GM21423 (cell line): ENCODE measurements at regions not wholly inside any gene's neighbourhood (a gene's known extent, or its start where the extent isn't known, plus 50 kb on each side); places are given as distances from the start of the nearest gene placed in this dataset.
"Not testable (repeated sequence)": the region's sequence is repeated elsewhere in the genome, so short reads cannot be mapped to it uniquely, and the experiment has no call there.

Source experiments
- ATAC-seq: cut with Tn5 transposase; IDR thresholded peaks from one replicate; pipeline ENCODE4 v1.9.1; 2021; ENCODE audit warnings: mild to moderate bottlenecking, moderate library complexity; ENCODE audit not compliant: unreplicated experiment

DNA sequence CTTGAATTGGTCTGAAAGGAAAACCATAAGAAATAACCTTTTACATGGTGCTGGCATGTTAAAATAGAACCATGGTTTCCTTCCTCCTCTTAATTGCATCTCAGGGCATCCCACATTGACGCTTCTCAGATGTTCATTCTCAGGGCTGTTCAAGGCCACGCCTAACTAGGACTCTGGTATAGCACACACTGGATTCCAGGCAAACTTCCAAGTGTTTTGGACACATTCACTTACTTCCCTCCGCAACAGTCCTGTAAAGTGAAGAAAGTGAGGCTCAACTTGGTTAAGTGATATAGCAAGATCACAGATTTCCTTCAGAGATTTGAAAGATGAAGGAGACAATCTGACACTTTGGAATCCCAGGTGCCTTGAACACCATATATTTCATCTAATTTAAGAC lies 244.8 kb downstream of the DUSP10 start:
- ATAC-seq = no peak

DNA sequence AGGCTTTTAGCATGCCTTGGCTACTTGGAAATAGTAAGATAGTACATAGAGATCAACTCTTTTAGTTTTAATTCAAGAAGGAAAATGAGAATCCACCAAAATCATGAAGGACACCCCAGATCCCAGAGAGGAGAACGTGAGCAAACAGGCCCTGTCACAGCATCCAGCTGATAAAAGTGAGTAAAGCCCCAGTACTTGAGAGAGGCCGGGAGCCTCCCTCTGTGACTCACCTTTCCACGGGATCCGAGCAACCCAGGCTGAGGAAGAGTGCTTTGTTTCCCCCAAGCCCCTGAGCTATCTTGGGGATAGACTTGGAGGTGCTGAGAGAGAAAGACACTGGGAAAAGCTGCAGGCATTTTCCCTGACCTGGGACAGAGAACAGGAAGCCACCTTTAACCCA lies 238.6 kb downstream of the DUSP10 start:
- ATAC-seq = no peak

DNA sequence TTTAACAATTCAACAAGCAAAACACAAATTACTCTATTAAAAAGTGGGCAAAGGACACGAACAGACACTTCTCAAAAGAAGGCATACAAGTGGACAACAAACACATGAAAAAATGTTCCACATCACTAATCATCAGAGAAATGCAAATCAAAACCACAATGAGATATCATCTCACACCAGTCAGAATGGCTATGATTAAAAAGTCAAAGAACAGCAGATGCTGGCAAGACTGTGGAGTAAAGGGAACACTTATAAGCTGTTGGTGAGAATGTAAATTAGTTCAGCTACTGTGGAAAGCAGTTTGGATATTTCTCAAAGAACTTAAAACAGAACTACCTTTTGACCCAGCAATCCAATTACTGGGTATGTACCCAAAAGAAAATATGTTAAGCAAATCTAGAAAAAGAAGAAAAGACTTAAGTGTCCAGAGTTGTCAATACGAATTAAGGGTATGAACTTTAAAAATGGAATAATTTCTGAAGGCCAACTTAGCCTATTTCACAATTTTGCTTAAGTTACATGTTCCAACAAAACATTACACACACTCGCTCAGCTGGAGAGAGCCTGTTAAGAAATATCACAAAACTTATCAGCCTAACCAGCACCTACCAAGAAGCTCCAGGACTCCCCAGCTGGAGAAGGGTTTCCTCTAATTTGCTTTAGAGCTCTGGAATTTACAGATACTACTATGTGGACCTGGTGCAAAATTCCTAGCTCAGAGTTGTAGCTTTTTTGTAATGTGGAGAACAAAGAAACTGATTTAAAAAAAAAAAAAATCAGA lies 232.1 kb downstream of the DUSP10 start:
- no peak for ATAC-seq

DNA sequence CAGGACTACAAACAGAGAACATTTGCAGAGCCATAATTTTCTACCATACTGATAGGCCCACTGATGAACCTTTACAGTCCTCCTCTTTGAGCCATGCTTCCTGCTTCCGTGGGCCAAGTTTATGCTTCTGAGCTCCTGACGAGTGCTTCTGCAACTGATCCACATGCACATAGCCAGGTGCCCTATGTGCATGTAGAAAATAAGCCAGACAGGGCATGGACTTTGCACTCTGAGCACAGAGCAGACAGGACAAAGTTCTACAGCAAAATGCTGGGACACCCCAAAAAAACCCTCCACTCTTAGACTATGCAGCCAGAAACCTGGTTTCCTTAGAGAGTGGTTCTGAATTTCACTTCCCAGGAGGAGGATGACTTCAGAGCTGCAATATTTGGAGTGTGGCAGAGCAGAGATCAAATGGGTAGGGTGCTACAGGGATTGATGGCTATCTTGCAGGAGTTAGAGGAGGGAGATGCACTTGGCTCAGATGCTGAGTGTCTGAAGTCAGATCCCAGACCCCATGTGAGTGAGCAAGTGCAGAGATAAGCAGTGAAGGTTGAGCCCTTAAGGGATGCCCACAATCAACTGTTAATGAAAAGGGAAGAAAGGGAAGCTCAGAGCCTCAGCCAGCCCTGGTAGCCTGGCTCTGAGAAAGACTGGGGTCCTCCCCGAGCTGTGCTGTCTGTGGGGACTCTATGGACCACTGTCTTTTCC lies 230.9 kb downstream of the DUSP10 start:
- no peak for ATAC-seq

DNA sequence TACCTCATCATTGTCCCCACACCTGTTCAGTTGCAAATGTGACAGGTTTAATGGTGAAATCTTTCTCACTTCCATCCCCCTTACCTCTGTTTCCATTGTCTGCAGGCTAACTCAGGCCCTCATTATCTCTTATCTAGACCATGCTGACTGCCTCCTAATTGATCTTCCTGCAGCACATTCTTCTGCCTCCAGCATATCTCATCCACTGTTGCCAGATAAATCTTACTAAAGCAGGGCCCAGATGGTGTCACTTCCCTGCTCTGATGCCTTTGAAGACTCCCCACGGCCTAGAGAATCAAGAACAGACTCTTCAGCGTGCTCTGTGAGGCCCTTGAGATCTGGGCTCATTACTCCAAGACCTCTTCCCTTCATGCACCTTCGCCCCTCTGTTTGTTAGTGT lies 230.1 kb downstream of the DUSP10 start:
- no peak for ATAC-seq

DNA sequence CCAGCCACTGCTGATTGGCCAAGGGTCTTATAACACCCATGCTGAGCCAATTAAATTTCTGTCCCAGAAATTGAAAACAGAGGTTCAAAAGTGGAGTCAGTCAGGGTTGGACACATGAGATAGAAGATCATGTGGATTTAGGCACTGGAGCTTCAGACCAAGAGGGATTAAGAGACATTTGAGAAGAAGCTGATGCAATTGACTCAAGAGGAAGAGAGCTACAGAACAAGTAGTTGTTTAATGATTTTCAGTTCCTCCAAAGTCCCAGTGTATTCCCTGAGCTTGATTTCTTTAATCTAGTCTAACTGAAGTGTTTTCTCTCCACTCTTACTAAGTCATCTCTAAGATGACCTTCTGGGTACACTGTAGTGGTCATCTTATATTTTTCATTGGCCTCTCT lies 227.1 kb downstream of the DUSP10 start:
- ATAC-seq = no peak

DNA sequence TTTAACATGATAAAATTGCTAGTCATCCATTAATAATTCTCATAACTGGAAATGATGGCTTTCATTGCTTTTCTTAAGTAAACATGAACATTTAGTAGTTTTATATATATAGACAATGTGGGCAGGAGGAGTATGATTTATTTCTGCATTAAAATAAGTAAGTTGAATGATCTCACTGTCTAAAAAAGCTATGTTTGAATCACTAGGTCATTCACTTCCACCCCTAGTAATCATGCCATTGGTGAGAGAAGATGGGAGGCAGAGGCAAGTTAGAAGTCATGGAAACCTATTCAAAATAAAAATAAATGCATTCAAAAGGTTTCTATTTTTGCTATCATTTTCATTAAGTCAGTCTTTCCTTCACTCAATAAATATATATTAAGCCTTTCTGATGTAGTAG lies 226.4 kb downstream of the DUSP10 start:
- ATAC-seq = no peak

DNA sequence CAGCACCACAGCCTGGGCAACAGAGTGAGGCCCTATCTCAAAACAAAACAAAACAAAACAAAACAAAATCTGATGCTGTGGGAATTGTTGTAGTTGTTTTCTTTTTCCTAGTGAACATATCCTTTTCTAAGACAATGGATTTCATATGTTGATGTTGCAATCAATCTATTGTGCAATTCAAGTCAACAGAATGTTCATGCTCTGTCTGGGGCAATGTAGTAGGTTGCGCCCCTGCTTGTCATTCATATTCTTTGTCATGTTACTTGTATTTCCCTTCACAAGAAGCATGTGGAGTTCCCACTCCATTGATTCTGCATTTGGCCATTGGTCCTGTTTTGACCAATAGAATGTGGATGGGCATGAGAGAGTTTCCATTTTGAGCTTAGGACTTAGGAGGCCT lies 223.9 kb downstream of the DUSP10 start:
- ATAC-seq = no peak

DNA sequence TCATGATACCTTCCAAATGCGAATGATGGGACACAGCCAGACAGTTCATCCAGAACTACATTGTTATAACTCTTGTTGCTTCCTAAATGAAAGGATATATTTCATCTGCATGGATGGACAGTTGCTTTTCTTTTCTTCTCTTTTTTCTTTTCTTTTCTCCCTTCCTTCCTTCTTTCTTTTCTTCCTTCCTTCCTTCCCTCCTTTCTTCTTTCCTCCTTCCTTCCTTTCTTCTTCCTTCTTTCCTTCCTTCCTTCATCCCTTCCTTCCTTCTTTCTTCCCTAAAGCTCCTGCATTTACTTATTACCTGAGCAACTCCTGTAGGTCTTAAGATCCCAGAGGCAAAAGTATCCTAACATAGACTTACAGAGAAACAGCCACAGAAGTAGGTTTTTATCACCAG lies 221.6 kb downstream of the DUSP10 start:
- no peak for ATAC-seq

DNA sequence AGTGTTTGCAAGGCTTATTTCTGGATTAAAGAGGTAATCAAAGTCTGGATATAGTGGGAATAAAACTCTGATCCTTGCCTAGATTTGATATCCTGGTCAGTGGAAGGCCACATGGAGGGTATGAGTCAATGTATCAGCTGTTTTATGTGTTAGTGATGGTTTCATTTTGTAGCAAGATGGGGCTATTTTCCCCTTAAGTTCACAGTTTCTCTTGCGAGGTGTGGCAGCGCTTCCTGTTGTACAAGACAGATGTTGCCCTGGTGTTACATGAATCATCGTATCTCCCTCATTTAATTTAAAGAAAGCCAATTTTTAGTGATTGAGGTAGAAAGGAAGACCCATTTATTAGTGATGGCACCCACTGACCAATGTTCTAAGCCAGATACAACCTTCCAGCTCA lies 220.2 kb downstream of the DUSP10 start:
- ATAC-seq = no peak

DNA sequence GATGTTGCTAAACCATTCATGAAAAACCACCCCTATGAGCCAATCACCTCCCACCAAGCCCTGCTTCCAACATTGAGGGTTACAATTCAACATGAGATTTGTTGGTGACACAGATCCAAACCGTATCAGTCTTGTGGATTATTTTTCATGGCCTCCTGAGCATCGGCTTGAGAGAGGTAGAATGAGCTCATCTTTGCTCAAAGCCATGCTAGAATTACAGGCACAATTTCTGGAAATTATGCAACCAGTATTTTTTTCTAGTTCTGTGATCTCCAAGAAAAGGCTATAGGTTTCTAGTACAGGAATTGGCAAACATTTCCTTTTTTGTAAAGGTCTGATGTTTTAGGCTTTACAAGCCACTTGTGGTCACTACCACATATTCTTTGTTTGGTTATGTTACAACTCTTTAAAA lies 219.4 kb downstream of the DUSP10 start:
- no peak for ATAC-seq

DNA sequence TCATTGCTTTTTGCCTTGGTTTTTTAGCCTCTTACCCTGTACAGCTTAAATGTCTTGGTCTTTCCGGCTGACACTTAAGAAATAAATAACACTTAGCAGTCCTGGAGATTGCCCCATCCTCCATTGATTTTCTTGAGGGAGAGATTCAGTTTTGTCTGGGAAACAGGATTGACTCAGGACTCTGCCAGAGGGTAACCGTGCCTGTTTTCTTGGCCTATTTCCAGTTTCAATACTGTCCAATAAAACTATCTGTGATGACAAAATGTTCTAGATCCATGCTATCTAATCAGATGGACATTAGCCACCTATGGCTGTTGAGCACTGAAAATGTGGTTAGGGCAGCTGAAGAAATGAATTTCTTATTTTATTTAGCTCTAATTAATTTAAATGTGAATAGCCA lies 216.1 kb downstream of the DUSP10 start:
- no peak for ATAC-seq

DNA sequence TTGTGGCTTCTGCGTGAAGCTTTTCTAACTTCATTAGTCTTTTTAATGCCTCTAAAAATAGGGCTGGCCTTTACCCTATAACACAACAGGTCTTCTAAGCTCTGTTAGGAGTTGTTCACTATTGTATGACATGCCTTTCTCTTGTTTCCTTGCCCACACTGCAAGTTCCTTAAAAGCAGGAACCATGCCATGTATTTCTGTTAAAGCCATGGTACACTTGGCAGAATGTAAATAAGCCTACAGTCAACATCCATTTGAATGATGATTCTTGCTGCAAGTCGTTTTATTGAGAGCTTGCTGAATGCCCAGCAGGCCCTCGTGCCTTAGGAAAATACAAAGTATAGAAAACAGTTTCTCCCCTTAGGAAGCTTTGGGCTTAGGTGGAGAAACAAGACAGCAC lies 214.6 kb downstream of the DUSP10 start:
- no peak for ATAC-seq

DNA sequence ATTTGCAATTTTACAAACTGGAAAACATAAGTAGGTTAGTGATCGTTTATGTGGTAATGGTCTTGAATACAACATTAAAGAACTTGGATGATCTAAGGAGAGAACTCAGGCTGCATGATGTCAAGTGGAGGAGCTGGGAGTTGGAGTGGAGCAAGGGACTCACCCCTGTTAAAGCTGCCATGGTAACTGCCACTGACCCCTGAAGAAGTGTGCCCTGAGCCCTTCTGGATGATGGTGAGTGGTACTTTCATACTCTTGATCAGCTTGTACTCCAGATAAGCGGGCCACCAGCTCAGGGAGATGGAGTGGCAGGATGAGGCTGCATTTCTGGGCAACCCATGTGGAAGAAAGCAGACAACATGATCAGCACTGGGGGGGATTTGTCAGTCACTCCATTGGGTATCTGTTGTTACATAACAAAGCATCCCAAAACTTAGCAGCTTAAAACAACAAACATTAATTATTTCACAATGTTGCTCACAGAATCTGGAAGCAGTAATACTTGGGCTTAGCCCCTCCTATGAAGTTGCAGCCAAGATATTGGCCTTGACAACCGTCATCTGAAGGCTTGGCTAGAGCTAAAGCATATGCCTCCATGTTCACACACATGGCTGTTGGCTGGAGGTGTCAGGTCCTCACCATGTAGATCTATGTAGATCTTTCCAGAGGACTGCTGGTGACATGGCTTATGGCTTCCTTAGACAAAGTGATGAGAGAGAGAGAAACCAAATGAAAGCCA lies 213.8 kb downstream of the DUSP10 start:
- ATAC-seq = no peak

DNA sequence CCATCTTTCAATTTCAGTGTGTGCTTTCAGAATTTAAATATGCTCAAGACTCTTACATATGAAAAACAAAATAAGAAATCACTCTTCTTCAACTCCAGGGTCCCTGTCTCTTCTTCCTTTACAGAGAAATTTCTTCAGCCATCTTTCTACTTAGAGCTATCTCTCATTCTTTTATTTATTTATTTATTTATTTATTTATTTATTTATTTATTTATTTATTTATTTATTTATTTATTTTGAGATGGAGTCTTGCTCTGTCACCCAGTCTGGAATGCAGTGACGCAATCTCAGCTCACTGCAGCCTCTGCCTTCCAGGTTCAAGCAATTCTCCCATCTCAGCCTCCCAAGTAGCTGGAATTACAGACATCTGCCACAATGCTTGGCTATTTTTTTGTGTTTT lies 211.7 kb downstream of the DUSP10 start:
- ATAC-seq = not testable (repeated sequence)

DNA sequence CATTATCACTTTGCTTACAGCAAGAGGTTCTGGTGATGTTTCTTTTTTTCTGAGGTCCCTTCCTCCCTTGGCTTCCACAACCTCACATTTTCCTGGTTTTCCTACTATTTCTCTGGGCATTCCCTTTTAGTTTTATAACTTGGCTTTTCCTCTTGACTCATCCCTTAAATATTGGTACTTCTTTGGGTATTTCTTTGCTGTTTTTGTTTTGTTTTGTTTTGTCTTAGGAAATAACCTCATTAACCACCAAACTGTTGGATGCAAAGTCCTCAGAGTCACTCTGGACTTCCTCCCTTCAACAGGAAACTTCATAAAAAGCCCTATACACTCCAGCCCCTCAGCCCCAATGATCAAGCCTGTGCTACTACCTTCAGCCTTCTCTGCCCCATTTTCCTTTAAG lies 211.1 kb downstream of the DUSP10 start:
- no peak for ATAC-seq

DNA sequence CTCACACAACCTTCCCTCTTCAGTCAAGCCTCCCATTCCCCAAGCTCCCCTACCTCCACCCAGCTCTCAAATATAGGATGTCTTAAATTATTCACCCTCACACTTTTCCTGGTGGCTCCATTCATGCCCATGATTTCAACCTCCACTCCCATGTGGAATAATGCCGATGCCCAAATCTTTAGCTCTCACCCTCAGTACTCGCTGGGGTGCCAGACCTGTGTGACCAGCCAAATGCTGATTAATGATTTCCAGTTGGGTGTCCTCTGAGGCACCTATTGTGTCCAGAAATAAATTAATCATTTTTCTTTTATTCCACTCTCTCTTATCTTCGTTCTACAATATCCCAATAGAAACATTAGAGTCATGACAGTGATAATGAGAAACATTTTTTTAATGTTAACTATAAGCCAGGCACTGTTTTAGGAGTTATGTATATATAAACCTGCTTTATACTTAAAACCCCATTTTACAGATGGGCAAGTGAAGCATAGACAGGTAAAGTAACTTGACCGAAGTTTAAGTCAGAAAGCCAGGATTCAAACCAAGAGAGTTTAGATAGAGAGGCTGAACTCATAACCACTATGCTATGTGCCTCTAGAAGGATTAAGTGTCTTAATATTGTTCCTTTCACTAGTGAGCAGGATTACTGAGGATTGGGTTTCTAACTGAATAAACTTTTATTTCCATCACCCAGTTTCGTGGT lies 209.7 kb downstream of the DUSP10 start:
- ATAC-seq = no peak

DNA sequence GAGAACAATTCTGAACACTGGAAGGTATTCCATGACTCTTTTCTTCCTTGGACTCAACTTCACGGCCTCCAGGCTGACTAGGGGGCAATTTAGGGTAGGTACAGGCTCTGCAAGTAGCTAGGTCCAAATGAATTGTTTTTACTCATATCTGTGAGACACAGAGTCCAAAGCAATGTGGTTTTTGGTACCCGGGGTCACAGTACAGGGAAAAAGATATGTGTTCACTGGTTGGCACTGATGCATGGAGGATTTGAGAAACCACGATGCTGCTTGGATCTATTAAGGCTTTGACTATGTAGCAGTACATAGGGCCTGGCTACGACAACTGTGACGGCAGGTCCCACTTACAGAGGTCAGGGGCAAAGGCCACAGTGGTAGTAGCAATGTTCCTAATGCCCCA lies 200.6 kb downstream of the DUSP10 start:
- no peak for ATAC-seq

DNA sequence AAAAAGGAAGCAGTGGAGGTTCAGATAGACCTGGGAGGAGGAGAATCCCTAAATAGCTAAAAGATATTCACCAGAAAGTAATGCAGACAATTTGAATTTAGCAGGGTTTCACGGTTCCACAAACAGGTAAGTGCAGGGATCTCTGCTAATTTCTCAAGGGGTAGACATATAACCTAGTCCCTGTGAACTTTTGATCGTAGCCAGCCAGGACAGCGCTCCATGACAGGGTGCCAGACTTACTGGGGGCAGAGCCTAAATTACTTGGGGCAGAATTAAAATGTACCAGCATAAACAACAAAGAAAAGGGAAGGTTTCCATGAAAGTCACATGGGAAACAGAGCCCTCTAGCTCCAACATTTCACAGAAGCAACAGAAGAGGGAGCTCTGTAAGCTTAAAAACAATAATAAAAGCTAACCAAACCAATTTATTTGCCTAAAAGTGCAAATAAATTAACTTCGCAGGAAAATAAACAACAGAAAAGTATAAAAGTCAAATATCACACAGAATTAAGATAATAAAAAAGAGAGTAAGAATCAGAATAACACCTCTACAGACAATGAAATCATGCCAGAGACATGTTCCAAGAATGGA lies 198.3 kb downstream of the DUSP10 start:
- no peak for ATAC-seq

DNA sequence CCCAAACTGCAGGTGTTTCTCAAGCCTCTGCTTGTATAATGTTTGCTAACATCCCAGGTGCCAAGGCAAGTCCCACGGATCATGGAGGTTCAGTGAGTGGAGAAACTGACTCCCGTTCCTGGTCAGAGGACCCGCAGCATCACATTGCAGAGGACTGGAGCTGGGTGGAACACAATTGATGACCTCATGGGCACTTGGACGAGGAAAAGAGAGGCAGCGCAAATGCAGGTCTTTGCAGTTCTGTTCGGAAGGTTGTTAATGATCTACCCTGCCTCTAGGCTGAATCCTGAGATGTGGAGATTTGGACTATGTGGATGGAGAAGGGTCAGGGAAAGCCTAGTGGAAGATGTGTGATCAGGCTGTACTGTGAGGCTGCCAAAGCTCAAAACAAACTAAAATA lies 192.9 kb downstream of the DUSP10 start:
- ATAC-seq = no peak

DNA sequence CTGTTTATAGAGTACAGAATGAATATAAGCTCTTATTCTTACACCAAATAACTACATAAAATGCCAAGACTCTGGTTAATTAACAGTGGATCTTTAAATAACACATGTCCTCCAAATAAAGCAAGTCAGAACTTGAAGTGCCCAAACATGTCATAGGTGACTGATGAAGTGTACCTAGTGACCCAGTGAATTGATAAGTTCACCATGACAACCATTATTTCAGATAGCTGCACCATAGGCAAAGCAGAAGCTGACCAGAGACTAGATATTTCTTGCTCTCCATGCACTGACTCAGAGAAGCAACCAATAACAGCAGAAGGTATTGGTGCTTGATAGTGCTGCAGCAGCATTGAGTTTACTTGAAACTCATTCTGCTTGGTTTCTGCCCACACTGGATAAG lies 192.1 kb downstream of the DUSP10 start:
- no peak for ATAC-seq
